Type B pancreatic cell (in vitro differentiated cells): ENCODE measurements at regions not wholly inside any gene's neighbourhood (a gene's known extent, or its start where the extent isn't known, plus 50 kb on each side); places are given as distances from the start of the nearest gene placed in this dataset.

Source experiments
- DNase-seq: peaks from one replicate; pipeline ENCODE4 v3.0.0; 2021; ENCODE audit warnings: mixed read lengths; ENCODE audit not compliant: unreplicated experiment; ENCODE audit errors: extremely low spot score
- H3K27ac Mint-ChIP-seq: 2 replicates; pipeline ENCODE4 v1.8.0; 2021; ENCODE audit warnings: mild to moderate bottlenecking, mixed read lengths
- H3K27me3 Mint-ChIP-seq: 2 replicates; pipeline ENCODE4 v1.8.0; 2021; ENCODE audit warnings: mixed read lengths
- H3K36me3 Mint-ChIP-seq: 2 replicates; pipeline ENCODE4 v1.8.0; 2021; ENCODE audit warnings: mixed read lengths
- H3K4me1 Mint-ChIP-seq: one replicate; pipeline ENCODE4 v1.8.0; 2021; ENCODE audit warnings: mixed read lengths; ENCODE audit not compliant: unreplicated experiment
- H3K4me3 Mint-ChIP-seq: 2 replicates; pipeline ENCODE4 v1.8.0; 2021; ENCODE audit warnings: mild to moderate bottlenecking, mixed read lengths
- H3K9me3 Mint-ChIP-seq: 2 replicates; pipeline ENCODE4 v1.8.0; 2021; ENCODE audit warnings: mixed read lengths
- CTCF ChIP-seq: fragments of 200-600 bp; sonication (generic); conservative IDR thresholded peaks from 2 replicates; pipeline ENCODE4 v1.5.0; 2021; ENCODE audit warnings: antibody characterized with exemption, mild to moderate bottlenecking

DNA sequence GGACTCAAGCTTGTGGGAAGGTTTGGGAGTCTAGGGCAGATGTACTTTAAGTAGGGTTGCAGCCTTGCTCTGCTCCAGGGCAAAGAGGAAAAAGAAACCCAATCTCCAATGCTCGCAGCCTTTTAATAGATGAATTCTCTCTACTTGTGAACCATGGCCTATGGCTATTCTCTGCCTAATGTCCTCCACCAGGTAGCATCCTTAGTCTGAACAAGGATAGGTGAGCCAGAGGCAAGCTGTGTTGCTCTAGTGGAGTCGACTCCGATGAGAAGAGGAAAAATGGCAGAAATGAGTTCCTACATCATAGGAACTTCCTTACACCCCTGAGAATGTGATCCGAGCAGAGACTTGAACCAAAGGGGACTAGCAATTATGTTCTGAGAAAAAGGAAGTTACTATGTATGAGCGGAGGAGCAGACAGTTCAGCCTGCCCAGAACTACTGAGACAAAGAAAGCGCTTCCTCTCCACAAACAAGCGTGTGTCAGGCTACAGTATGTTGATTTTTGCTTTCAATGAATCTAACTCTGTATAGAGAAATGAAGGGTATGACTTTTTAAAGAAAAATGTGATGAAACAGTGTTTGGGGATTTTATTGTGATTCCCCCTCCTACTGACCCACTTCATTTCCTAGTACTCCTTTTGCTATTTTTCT is 153.6 kb upstream of the ARID2 start:
- Mint-ChIP-seq H3K27me3 (no peaks in the 10 kb centered on the region), H3K27ac (no peak overlapping the region), H3K4me3 (no peak overlapping the region), H3K4me1 (peaks cover 8% of the 10 kb centered on the region), H3K36me3 (no peaks in the 10 kb centered on the region), H3K9me3 (no peaks in the 10 kb centered on the region)
- DNase-seq, result no peak
- no peak for TF ChIP-seq CTCF

DNA sequence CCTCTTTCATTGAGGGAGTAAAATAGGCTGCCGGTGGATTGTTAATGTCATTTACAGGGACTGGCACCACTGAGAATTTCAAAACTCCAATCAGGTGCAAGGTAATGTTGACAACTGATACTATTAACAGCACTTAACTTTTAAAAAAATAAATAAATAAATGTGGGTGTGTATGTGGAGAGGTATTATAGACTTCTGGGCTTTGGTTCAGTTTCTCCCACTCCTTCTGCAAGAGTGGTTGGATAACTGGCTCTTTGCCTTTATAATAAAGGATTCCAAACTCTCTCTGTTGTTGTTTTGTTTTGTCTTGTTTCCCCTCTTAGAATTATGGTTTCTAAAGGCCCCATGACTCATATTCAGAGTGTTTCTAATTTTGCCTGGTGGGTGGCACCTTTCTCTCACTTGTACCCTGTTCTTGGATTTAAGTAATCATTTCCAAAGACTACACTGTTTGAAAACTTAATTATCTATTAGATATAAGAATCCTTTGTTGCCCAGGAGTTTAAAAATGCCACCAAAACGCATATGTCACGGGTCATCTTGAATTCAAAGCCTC is 151.6 kb upstream of the ARID2 start:
- no peak for TF ChIP-seq CTCF
- Mint-ChIP-seq H3K36me3 (no peaks in the 10 kb centered on the region), H3K27ac (no peak overlapping the region), H3K4me3 (no peak overlapping the region), H3K4me1 (peaks cover 5% of the 10 kb centered on the region), H3K9me3 (no peaks in the 10 kb centered on the region), H3K27me3 (no peaks in the 10 kb centered on the region)
- no peak for DNase-seq

GRCh38 chr12:45580356-45580969 is 149.0 kb upstream of the ARID2 start:
- H3K36me3 Mint-ChIP-seq, result no peaks in the 10 kb centered on the region
- no peak for TF ChIP-seq CTCF
- H3K4me3 Mint-ChIP-seq, result no peak overlapping the region
- no peaks in the 10 kb centered on the region for H3K27me3 Mint-ChIP-seq
- no peaks in the 10 kb centered on the region for H3K9me3 Mint-ChIP-seq
- peaks cover 15% of the 10 kb centered on the region for H3K4me1 Mint-ChIP-seq
- H3K27ac Mint-ChIP-seq, result no peak overlapping the region
- DNase-seq, result no peak

- Mint-ChIP-seq H3K4me1 (peaks cover 15% of the 10 kb centered on the region), H3K36me3 (no peaks in the 10 kb centered on the region), H3K27me3 (no peaks in the 10 kb centered on the region), H3K4me3 (no peak overlapping the region), H3K27ac (no peak overlapping the region), H3K9me3 (no peaks in the 10 kb centered on the region)
- DNase-seq, result no peak
- no peak for TF ChIP-seq CTCF
Observed at GRCh38 chr12:45581112-45581511, 148.4 kb upstream of the ARID2 start.

- Mint-ChIP-seq H3K4me3 (no peak overlapping the region), H3K4me1 (peaks cover 15% of the 10 kb centered on the region), H3K27ac (no peak overlapping the region), H3K27me3 (no peaks in the 10 kb centered on the region), H3K36me3 (no peaks in the 10 kb centered on the region), H3K9me3 (no peaks in the 10 kb centered on the region)
- DNase-seq, result no peak
- no peak for TF ChIP-seq CTCF
Observed at GRCh38 chr12:45582536-45582935, 147.0 kb upstream of the ARID2 start.
